Stimulated activated CD4-positive, alpha-beta T cell treated with anti-CD3 and anti-CD28 coated beads, TNF-alpha, amount 100 ng/mL, for 24 hours (primary cell): ENCODE measurements at regions not wholly inside any gene's neighbourhood (a gene's known extent, or its start where the extent isn't known, plus 50 kb on each side); places are given as distances from the start of the nearest gene placed in this dataset.
"Not testable (repeated sequence)": the region's sequence is repeated elsewhere in the genome, so short reads cannot be mapped to it uniquely, and the experiment has no call there.

Experiments
- DNase-seq, 3 experiments: peaks; one replicate each; pipeline ENCODE4 v3.0.0-alpha.2; 2020; ENCODE audit warnings: low read depth in 3 of 3

GRCh38 chr5:87198010-87198409 is 69.7 kb upstream of the RASA1 start:
- DNase-seq = no peak

GRCh38 chr5:87199246-87199645 is 68.4 kb upstream of the RASA1 start:
- DNase-seq = not testable (repeated sequence)

GRCh38 chr5:87199704-87200103 is 68.0 kb upstream of the RASA1 start:
- DNase-seq = not testable (repeated sequence)

GRCh38 chr5:87210076-87210475 is 57.6 kb upstream of the RASA1 start:
- no peak for DNase-seq

GRCh38 chr5:87210743-87211142 is 56.9 kb upstream of the RASA1 start:
- no peak for DNase-seq

- DNase-seq = no peak
These were observed 56.0 kb upstream of the RASA1 start for GRCh38 chr5:87211676-87212075.

- DNase-seq = not testable (repeated sequence)
These were observed 55.5 kb upstream of the RASA1 start for GRCh38 chr5:87212183-87212582.

- not testable (repeated sequence) for DNase-seq
These were observed 50.2 kb upstream of the RASA1 start for GRCh38 chr5:87217480-87217879.
